ENCODE measurements at regions not wholly inside any gene's neighbourhood (a gene's known extent, or its start where the extent isn't known, plus 50 kb on each side); places are given as distances from the start of the nearest gene placed in this dataset.

GRCh38 chr2:49286045-49286444 is 131.7 kb upstream of the FSHR start:
- Histone ChIP-seq H3K36me3 (ENCODE audit: insufficient read depth) (no peaks in the 10 kb centered on the region), H3K9me2 (ENCODE audit: insufficient read depth) (0 out of 2 replicates have a peak, but pooled peaks cover 6% of the 10 kb centered on the region), H3K27ac (ENCODE audit: low read depth) (no peak overlapping the region), H3K4me1 (ENCODE audit: insufficient read depth) (0 out of 2 replicates have a peak, but pooled peaks cover 6% of the 10 kb centered on the region), H4K20me1 (replicated peaks; ENCODE audit: insufficient read depth) (no peaks in the 10 kb centered on the region), H3K4me3 (no peak overlapping the region), H3K27me3 (ENCODE audit: insufficient read depth) (no peaks in the 10 kb centered on the region), H2AFZ (no peak overlapping the region), H3F3A (replicated peaks; ENCODE audit: low read depth) (no peaks in the 10 kb centered on the region), H3K79me2 (replicated peaks; ENCODE audit: insufficient read depth) (no peaks in the 10 kb centered on the region), H3K4me2 (no peak overlapping the region)
- no peak overlapping the region for H3K4me3 Mint-ChIP-seq
- H3K4me1 Mint-ChIP-seq = peaks cover 27% of the 10 kb centered on the region; the same call in 2 of the 3 replicates
- no peak for TF ChIP-seq JUNB (IDR thresholded peaks at IDR 0.05; ENCODE audit: unreplicated experiment)
- TF ChIP-seq CTCF (conservative IDR thresholded peaks at IDR 0.05; ENCODE audit: low read depth in 2 of 2) = peak; percentile 44 to 49; a peak in 3 of 4 replicates
- no peaks in the 10 kb centered on the region for H3K27me3 Mint-ChIP-seq (ENCODE audit: insufficient read depth, low read depth, poor library complexity)
- H3K27ac Mint-ChIP-seq = no peak overlapping the region
- H3K36me3 Mint-ChIP-seq (ENCODE audit: low read depth) = no peaks in the 10 kb centered on the region
- ATAC-seq = peak; percentile 66
- DNase-seq (ENCODE audit: low spot score) = peak; percentile 46
- peaks cover 3% of the 10 kb centered on the region; the same call in 1 of the 3 replicates for H3K9me3 Mint-ChIP-seq

GRCh38 chr2:49278561-49278960 is 124.2 kb upstream of the FSHR start:
- Histone ChIP-seq H3F3A (replicated peaks; ENCODE audit: low read depth) (no peaks in the 10 kb centered on the region), H3K27me3 (ENCODE audit: insufficient read depth) (no peaks in the 10 kb centered on the region), H4K20me1 (replicated peaks; ENCODE audit: insufficient read depth) (no peaks in the 10 kb centered on the region; the same call in 1 of the 2 replicates), H3K9me2 (ENCODE audit: insufficient read depth) (peaks cover 13% of the 10 kb centered on the region; the same call in 1 of the 2 replicates), H3K79me2 (replicated peaks; ENCODE audit: insufficient read depth) (no peaks in the 10 kb centered on the region), H3K36me3 (ENCODE audit: insufficient read depth) (peaks cover 5% of the 10 kb centered on the region), H3K4me1 (ENCODE audit: insufficient read depth) (no peaks in the 10 kb centered on the region), H3K27ac (ENCODE audit: low read depth) (no peak overlapping the region), H2AFZ (no peak overlapping the region), H3K4me2 (no peak overlapping the region), H3K4me3 (no peak overlapping the region)
- peaks cover 27% of the 10 kb centered on the region for H3K9me3 Mint-ChIP-seq
- DNase-seq (ENCODE audit: low spot score) = no peak
- peaks cover 3% of the 10 kb centered on the region for H3K27me3 Mint-ChIP-seq (ENCODE audit: insufficient read depth, low read depth, poor library complexity)
- H3K27ac Mint-ChIP-seq = no peak overlapping the region
- no peak overlapping the region for H3K4me3 Mint-ChIP-seq
- H3K36me3 Mint-ChIP-seq (ENCODE audit: low read depth) = peaks cover 9% of the 10 kb centered on the region; the same call in 1 of the 3 replicates
- TF ChIP-seq POLR2AphosphoS5 (IDR thresholded peaks at IDR 0.05; ENCODE audit: low read depth) (no peak), ETS1 (IDR thresholded peaks at IDR 0.05) (no peak), ZNF114 (CRISPR knock-in tag; IDR thresholded peaks at IDR 0.05) (no peak), EZH2phosphoT487 (IDR thresholded peaks at IDR 0.05; ENCODE audit: unreplicated experiment) (no peak)
- ATAC-seq = no peak
- no peaks in the 10 kb centered on the region for H3K4me1 Mint-ChIP-seq

- H3K9me2 ChIP-seq (ENCODE audit: insufficient read depth) = peaks cover 13% of the 10 kb centered on the region; the same call in 1 of the 2 replicates
- peaks cover 9% of the 10 kb centered on the region; the same call in 1 of the 3 replicates for H3K36me3 Mint-ChIP-seq (ENCODE audit: low read depth)
- H3F3A ChIP-seq (replicated peaks; ENCODE audit: low read depth) = no peaks in the 10 kb centered on the region
- ATAC-seq = no peak
- H3K4me1 Mint-ChIP-seq = no peaks in the 10 kb centered on the region
- H3K27ac Mint-ChIP-seq = no peak overlapping the region
- H3K27ac ChIP-seq (ENCODE audit: low read depth) = no peak overlapping the region
- no peak overlapping the region for H3K4me2 ChIP-seq
- no peak overlapping the region for H3K4me3 ChIP-seq
- no peaks in the 10 kb centered on the region for H3K27me3 ChIP-seq (ENCODE audit: insufficient read depth)
- no peaks in the 10 kb centered on the region; the same call in 1 of the 2 replicates for H4K20me1 ChIP-seq (replicated peaks; ENCODE audit: insufficient read depth)
- no peak overlapping the region for H3K4me3 Mint-ChIP-seq
- H3K27me3 Mint-ChIP-seq (ENCODE audit: insufficient read depth, low read depth, poor library complexity) = peaks cover 3% of the 10 kb centered on the region
- peaks cover 27% of the 10 kb centered on the region for H3K9me3 Mint-ChIP-seq
- DNase-seq (ENCODE audit: low spot score) = no peak
- no peaks in the 10 kb centered on the region for H3K4me1 ChIP-seq (ENCODE audit: insufficient read depth)
- H3K79me2 ChIP-seq (replicated peaks; ENCODE audit: insufficient read depth) = no peaks in the 10 kb centered on the region
- peaks cover 5% of the 10 kb centered on the region for H3K36me3 ChIP-seq (ENCODE audit: insufficient read depth)
- no peak overlapping the region for H2AFZ ChIP-seq
- TF ChIP-seq STAT1 (IDR thresholded peaks at IDR 0.05; ENCODE audit: unreplicated experiment) = no peak
- no peak for TF ChIP-seq POLR2AphosphoS5 (IDR thresholded peaks at IDR 0.05; ENCODE audit: low read depth)
- no peak for TF ChIP-seq EZH2 (IDR thresholded peaks at IDR 0.05; ENCODE audit: low read depth, unreplicated experiment)
- TF ChIP-seq ZNF331 (CRISPR knock-in tag; IDR thresholded peaks at IDR 0.05; ENCODE audit: low read depth) = no peak
- TF ChIP-seq CTCF (conservative IDR thresholded peaks at IDR 0.05; ENCODE audit: low read depth in 2 of 2) = no peak
- TF ChIP-seq CREB1 (CRISPR knock-in tag; IDR thresholded peaks at IDR 0.05; ENCODE audit: low read depth) = no peak
These were observed 123.8 kb upstream of the FSHR start for GRCh38 chr2:49278141-49278540.

All from GM23338 (cell line).